Left renal pelvis (tissue), 4 donors: ENCODE measurements at regions not wholly inside any gene's neighbourhood (a gene's known extent, or its start where the extent isn't known, plus 50 kb on each side); places are given as distances from the start of the nearest gene placed in this dataset.

Source experiments
- DNase-seq, 4 donors: peaks; one replicate each; pipeline ENCODE4 v3.0.0-alpha.2; 2013; ENCODE audit warnings: low read depth in 4 of 4, low spot score in 3 of 4

DNA sequence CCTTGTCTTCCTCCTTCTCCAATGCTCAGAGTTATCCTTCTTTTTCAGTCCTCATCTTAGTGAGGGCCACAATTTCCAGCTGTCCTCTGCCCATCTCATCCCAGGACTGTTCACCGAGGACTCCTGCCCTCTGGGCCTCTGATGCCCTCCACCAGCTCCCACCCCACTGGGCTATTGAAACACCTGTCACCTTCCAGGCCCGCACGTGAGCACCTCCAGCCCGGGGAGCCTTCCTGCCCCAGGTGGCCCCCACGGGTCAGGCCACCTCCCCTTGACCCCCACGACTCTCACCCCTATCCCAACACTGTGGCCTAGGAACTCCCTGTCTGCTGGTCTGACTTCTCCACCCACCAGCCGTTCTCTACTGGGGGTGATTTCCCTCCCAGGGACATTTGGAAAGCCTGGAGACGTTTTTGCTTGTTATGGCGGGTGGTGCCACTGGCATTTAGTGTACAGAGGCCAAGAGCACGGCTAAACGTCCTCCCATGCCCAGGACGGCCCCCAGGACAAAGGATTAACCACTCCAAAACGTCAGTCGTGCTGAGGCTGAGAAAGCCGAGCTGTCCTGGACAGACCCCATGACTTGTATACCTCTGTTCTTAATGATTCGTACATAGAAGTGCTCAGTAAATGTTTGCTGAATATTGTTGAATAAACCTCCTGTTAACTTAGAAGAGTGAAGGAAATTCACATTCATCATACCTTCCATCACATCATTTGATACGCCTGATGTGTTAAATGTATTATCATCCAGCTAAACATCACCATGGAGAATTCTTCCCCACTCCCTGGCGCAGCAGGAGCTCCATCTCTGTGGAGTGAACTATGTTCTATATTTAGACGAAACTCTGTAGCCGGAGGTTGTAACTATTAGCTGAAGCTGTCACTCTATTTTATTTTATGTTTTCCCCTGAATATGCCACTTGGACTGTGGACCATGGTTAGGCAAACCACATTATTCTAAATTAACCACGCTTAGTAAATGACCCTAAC, 270.1 kb upstream of the SHH start:
- no peak for DNase-seq

DNA sequence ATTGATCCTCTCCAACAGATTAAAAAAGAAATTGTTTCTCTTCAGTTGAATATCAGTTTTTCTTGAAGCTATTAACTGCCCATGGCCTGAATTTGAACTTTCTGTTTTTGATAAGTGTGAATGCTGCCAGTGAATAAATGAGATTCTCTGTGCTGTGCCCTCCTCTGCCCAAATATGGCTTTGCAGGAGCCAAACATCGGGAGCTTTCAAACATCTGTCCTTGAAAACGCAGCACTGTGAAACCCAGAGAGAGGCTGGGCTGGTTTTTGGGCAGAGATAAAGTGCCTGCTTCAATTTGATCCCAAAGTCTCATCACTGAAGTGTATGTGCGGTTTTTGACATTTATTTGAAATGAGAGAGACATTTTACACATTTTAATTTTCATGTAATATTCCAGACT, 268.3 kb upstream of the SHH start:
- no peak for DNase-seq

DNA sequence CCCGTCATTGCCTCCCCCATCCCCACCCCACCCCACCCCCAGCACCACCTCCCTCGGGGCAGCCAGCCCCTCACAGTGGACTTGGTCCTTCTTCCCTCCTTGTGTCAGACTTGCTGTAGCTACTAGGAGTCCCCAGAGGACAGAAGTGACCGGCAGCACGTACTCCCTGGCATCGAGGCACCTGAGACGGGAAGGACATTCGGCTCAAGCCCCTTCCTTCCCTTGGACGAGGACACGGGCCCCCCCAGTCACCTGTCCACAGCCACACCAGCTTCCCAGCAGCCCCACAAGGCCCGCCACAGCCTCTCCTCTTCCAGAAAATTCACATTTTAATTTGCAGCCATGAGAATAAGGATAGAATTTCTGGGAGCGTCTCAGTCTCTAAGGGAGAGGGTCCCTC, 267.8 kb upstream of the SHH start:
- DNase-seq: no peak

DNA sequence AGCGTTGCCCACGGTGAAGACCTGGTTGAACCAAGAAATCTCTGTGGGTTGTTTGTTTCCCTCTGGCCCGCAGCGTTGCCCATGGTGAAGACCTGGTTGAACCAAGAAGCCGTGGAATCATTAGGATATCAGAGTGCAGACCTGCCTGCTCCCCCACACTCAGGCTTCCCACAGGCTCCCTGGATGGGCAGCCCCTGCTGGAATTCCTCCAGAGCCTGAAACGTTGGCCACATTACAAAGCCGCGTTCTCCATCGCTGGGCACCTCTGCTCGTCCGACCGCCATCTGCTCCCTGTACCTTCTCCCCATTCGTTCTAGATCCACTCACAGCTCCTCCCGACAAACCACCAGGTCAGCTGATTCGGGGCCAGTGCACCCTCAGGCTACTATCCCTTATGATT, 266.9 kb upstream of the SHH start:
- no peak for DNase-seq

DNA sequence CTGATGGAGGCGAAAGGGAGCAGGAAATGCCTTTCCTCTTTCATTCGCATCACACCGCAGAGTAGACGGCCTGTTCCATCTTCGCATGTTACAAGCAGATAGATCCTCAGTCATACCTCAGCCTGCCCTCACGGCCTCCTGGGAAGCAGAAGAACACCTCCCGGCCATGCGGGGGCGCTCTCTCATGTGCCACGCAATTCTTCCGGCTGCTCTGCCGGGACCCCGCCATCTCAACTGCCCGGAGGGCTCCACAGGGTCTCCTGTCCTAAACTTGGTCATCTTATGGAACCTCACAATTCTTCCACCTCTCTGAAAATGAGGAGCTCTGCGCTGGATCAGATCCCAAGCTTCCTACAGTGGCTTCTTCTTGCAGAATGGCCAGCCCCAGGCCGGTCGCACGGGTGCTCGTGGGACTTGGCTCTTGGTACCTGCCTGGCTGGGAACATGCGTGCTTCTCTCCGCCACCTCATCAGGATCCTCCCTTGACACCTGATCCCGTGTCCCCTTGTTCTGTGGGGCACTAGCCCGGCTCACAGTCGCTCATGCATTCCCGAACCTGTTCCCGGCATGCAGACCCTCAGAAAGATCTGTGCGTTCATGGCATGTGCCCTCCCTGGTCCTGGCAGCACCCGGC, 262.8 kb upstream of the SHH start:
- no peak for DNase-seq

DNA sequence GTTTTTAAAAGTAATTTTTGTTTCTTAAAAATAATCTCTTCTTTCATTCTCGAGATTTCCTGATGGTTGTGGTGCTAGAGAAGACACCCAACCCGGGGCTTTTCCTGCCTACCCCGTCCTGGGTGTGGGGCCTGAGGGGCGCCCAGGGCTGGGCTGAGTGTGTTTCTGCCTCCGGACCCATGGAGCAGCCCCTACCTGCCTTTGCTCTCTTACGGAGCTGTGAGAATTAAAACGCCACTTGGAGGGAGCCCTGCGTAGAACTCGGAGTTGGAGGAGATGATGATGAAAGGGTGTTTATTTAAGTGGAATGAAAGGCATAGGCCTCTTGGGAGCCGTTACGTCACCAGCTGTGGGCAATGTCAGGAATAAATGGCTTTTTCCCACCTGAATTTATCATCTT, 261.8 kb upstream of the SHH start:
- no peak for DNase-seq

DNA sequence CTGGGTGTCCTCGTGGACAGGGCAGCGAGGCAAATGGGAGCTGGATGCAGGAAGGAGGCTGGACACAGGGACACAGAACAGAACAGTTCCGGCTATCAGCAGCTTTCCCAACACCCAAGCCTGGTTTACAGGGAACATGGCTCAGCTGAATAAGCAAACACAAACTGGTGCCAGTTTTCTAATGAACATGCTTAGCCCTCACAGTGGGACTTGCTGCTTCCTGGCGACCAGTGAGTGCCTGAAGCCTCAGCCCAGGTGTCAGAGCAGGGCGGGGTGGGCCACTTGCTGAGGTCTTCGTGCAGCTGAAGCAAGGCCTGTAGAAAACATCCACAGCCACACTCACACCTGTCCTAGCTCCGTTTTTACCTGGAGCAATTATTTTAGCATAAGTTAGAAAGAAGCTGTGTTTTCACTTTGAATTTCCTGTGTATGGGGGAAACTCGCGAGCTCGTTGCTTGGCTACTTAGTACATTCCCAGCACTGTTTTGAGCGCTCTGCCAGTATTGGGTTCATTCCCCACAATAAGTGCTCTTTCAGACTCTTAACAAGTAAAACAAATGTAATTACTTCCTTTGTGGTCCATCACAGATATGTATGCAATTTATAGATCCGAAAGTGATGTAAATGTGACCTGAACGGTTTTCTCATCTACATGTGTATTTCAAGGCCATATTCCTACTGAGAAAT, 261.2 kb upstream of the SHH start:
- DNase-seq: no peak

DNA sequence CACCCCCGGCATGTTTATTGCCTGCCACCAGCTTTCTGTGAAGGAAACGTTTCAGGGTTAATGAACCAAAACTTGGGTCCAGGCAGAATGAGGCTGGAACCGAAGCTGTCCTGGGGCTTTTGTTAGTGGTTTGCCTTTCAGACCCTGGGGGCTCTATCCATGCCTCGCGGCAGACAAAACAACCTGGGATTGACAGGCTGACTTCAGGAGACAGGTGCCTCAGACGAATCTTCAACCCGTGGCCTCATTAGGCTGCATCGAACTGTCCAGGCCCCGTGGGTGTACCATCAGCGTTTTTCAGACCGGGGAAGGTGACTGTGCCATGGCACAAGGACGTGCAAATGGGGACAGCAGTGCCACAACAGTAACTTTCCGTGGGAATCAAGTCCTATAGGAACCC, 259.3 kb upstream of the SHH start:
- no peak for DNase-seq

DNA sequence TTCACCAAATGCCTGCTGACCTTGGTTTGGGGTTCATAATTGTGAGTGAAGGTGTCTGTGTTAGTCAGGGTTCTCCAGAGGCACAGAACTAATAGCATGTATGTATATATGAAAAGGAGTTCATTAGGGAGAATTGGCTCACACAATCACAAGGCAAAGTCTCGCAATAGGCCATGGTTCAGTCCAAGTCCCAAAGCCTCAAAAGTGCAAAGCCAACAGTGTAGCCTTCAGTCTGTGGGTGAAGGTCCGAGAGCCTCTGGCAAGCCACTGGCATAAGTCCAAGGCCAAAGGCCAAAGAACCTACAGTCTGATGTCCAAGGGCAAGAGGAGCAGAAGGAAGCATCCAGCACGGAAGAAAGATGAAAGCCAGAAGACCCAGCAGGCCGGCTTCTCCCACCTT, 257.6 kb upstream of the SHH start:
- no peak for DNase-seq

DNA sequence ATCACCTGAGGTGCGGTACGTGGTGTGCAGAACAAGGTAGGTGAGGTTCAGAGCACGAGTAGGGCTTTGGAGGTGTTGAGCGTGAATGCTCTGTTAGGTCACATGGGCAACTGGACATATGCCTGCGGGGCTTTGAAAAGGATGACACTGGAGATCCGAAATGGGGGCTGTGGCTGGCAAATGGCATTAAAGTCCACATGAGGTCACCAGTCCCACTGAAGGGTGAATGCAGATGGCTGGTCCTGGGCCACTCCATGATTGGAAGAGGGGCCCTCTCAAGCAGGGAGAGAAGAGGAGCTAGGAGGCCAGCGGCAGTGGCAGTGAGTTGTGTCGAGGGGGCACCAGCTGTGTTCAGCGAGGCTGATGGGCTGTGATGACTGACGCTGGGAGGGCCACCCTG, 254.9 kb upstream of the SHH start:
- DNase-seq: no peak

DNA sequence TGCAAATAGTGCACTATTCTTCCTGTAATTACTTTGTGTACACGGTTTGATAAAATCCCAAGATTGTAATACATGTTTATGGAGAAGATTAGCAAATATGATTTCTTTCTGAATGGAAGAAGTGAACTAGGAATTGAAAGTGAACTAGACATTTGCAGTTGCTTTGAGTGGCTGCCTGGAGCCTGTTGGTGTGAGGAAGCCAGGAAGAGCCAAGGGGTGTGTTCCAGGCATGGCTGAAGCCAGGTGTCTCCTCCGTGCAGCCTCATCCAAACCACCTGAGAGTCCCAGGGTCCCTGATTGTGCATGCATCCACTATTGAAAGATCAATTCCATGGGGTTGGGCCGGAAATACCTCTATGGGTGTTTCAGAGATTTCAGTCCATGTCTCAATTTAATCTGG, 253.1 kb upstream of the SHH start:
- no peak for DNase-seq

DNA sequence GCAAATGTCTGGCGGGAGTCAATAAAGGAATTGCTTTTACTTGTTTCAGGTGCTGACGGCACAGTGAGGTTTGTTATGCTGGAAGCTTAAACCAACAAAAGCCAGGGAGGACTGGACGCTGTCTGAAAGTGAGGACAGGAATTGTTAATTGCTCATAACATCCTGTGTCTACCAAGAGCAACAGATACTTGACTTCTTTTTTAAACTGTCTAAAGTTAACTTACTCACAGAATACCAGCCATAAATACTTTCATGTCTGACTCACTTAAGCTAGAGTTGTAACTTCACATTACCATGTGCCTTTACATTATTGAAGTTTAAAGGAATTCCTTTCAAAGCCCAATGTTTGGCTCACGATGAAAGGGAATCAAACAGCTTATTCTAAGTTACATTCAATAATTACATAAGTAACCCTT, 252.7 kb upstream of the SHH start:
- no peak for DNase-seq

DNA sequence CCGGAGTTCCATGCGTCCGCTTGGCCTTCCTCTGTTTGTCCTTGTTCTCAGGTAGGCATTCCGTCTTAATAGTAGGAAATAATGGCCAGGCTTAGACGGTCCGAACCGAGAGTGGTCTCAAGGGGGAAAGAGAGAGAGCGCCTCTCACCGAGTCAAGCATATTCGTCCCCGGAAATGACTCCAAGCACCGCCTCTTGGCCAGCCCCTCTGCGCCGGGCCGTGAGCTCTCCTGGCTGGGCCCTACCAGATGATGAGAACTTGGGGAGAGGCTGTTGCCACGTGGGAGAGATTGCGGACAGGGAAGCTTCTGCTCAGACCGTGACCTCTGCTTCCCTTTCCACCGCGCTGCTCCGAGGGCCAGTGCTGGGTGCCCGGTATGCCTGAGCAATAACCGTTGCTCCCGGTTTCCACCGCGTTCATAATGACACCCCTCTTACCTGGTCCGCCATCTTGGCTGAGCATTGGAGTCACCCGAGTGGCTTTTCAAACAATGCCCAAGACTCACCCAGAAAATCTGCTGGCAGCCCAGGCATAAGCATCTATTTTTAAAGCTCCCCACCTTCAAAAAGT, 251.1 kb upstream of the SHH start:
- no peak for DNase-seq

DNA sequence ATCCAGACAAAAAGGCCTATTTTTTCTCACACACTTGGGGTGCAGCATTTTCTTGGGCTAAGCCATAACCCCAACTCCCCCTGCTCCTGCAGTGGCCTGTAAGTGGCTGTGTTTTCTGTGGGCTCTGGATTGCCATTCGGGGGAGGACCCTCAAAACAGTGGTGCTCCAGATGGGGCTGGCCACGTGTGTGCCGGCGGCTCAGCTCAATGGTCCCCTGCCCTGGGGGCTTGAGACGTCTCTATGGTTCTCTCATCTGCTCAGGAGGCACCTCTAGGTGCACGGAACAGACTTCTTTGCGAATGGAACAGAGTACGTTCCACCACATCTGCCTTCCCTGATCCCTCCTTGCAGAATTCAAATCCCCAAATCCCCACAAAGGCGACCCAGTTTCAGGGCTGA, 250.0 kb upstream of the SHH start:
- no peak for DNase-seq

DNA sequence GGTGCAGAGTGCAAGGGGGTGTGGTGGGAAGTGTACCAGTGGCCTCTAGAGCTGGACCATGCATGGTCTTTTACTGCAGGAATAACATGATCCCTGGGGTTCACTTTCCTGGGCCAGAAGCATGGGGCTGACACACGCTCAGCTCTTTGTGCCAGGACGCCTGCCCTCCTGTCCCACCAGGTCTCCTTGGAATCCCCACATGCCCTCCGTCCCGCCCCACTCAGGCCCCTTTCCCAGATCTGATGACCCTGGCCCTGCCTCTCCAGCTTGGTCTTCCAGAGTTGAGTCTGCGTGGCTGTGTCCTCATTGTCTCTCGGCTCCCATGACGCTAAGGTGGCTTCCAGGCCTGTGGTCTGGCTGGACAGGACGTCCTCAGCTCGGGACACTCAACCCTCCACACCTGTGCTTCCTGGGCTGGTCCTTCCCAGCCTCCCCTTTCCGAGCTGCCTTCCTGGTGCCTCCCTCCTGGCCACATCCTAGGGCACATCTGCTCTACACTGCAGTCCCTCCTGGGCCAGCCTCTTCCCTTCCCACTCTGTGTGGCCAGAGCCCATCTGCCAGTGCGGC, 249.5 kb upstream of the SHH start:
- no peak for DNase-seq

DNA sequence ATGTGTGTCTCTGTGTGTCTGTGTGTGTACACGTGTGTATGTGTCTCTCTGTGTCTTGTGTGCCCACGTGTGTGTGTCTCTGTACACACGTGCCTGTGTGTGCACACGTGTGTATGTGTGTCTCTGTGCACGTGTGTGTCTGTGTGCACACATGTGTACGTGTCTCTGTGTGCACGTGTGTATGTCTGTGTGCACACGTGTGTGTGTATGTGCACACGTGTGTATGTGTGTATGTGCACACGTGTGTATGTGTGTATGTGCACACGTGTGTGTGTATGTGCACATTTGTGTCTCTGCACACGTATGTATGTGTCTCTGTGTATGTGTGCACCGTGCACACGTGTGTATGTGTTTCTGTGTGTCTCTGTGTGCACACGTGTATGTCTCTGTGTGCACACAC, 248.7 kb upstream of the SHH start:
- DNase-seq: no peak

DNA sequence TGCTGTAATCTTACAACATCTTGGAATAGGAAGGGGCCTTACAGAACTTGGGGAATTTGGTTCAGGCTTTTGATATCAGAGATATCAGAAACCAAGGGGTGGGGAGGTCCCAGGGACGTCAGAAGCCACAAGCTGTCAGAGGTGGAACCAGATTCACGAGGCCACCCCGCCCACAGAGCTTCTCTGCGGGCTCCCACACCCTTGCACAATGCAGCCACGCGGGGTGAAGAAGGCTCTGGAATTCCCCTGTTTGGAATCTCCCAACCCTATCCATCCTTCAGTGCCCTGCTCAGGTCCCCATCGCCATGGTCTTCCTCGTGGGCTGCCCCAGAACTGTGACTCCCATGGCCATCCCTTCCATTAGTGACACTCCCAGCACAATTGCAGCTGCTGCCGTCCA, 247.1 kb upstream of the SHH start:
- DNase-seq: no peak

DNA sequence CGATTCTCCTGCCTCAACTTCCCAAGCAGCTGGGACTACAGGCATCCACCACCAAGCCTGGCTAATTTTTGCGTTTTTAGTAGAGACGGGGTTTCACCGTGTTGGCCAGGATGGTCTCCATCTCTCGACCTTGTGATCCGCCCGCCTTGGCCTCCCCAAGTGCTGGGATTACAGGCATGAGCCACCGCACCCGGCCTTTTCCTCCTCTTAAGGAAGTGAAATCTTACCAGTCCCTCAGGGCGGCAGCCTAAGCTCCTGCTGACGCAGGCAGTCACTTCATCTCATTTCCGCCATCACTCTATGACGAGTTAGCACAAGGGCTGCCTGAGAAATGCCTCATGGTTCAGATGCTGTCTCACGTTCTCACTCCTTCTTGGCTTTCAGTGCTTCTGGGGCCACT, 246.0 kb upstream of the SHH start:
- DNase-seq: no peak

DNA sequence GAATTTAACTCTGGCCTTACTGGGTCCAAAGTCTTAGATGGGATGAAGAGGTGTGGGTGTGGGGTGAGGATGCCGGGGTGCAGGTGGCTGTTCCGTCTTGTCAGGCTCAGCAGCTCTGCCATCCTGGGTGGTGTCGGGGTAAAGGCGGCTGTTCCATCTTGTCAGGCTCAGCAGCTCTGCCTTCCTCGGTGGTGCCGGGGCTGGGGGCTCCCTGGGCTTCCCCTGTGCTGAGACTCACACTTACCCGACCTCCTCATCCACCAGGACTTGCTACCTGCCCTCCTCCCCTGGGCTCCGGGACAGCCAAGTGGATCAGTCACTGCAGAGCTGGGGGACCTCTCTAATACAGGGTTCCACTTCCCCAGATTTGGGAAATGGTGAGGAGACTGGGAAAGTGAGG, 244.3 kb upstream of the SHH start:
- DNase-seq: no peak

DNA sequence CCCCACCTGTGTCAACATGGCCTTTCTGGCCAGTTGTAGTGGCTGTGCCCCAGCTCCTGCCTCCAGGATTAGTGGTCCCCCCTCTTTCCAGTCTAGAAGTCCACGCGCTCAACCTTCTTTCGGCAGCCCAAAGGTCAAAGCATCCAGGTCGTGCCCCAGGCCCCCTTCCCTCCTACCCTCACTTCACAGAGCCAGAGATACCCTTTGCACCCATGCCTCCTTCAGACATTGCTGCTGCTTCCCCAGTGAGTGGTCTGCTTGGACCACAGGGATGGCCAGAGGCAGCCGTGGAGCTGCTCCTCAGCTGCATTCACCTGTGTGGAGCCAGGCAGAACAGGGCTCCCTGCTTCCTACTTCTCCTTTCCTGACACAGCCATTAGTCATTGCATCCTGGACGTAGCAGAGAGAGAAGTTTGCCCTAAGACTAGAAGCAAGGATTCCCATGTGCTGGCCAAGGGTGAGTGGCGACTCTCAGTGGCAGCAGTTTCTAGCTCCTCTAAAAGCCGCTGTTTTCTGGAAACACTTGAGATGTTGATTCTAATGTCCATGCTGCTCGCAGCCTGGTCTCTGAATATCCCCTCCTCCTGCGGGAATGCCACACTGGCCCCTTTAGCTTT, 243.1 kb upstream of the SHH start:
- no peak for DNase-seq

DNA sequence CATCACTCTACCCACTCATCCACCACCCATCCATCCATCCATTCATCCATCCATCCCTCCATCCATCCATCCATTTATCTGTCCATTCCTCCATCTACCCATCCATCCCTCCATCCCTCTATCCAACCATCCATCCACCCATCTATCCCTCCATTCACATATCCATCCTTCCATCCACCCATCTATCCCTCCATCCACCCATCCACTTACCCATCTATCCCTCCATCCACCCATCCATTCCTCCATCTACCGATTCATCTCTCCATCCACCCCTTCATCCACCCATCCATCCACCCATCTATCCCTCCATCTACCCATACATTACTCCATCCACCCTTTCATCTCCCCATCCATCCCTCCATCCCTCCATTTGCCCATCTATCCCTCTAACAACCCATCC, 239.6 kb upstream of the SHH start:
- DNase-seq: no peak
